Bronchial epithelial cell (primary cell): ENCODE measurements at regions not wholly inside any gene's neighbourhood (a gene's known extent, or its start where the extent isn't known, plus 50 kb on each side); places are given as distances from the start of the nearest gene placed in this dataset.

Source experiments
- DNase-seq: peaks from one replicate; pipeline ENCODE4 v3.0.0-alpha.2; 2010; ENCODE audit warnings: low read depth
- FAIRE-seq: peaks from 2 replicates; lab custom pipeline; 2011; peaks lifted over from hg19 to GRCh38; lab: Jason Lieb, UNC
- H3K27me3 ChIP-seq: 2 replicates; pipeline ENCODE4 v1.5.1; 2011; ENCODE audit warnings: low read length; ENCODE audit not compliant: control insufficient read depth, insufficient read depth
- H3K36me3 ChIP-seq: 2 replicates; pipeline ENCODE4 v1.5.1; 2011; ENCODE audit warnings: low read length; ENCODE audit not compliant: control insufficient read depth, insufficient read depth
- H3K4me3 ChIP-seq: 2 replicates; pipeline ENCODE4 v1.5.1; 2011; ENCODE audit warnings: mild to moderate bottlenecking, low read depth, low read length, control low read depth
- TF ChIP-seq, protein P1 (sequence below): IDR thresholded peaks from 2 replicates; pipeline ENCODE4 v1.5.1; 2011; ENCODE audit warnings: mild to moderate bottlenecking, moderate library complexity, low read length, control low read depth, inconsistent platforms; ENCODE audit not compliant: insufficient read depth, severe bottlenecking

DNA sequence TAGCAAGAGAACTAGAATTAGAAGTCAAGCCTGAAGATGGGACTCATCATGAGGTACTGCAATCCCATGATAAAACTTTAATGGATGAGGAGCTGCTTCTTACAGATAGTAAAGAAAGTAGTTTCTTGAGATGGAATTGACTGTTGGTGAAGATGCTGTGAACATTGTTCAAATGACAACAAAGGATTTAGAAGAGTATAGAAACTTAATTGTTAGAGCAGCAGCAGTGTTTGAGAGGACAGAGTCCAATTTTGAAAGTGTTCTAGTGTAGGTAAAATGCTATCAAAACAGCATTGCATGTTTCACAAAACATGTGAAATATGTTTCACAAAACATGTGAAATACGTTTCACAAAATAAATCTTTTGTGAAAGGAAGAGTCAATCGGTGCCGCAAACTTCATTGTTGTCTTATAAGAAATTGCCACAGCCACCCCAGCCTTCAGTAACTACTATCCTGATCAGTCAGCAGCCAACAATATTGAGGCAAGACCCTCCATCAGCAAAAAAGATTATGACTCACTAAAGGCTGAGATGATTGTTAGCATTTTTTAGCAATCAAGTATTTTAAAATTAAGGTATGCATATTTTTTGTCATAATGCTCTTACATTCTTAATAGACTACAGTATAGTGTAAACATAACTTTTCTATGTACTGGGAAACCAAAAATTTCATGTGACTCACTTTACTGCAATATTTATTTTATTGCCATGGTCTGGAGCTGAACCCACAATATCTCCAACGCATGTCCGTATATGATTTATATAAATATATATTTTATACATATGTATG lies 173.4 kb upstream of the BMP4 start:
- no peak for DNase-seq
- no peak for FAIRE-seq
- H3K27me3 ChIP-seq: no peaks in the 10 kb centered on the region
- TF ChIP-seq, protein P1, sequence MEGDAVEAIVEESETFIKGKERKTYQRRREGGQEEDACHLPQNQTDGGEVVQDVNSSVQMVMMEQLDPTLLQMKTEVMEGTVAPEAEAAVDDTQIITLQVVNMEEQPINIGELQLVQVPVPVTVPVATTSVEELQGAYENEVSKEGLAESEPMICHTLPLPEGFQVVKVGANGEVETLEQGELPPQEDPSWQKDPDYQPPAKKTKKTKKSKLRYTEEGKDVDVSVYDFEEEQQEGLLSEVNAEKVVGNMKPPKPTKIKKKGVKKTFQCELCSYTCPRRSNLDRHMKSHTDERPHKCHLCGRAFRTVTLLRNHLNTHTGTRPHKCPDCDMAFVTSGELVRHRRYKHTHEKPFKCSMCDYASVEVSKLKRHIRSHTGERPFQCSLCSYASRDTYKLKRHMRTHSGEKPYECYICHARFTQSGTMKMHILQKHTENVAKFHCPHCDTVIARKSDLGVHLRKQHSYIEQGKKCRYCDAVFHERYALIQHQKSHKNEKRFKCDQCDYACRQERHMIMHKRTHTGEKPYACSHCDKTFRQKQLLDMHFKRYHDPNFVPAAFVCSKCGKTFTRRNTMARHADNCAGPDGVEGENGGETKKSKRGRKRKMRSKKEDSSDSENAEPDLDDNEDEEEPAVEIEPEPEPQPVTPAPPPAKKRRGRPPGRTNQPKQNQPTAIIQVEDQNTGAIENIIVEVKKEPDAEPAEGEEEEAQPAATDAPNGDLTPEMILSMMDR: no peak
- H3K36me3 ChIP-seq: no peaks in the 10 kb centered on the region
- no peak overlapping the region for H3K4me3 ChIP-seq

GRCh38 chr14:54132496-54132895 lies 175.9 kb upstream of the BMP4 start:
- Histone ChIP-seq H3K36me3 (no peaks in the 10 kb centered on the region), H3K27me3 (no peaks in the 10 kb centered on the region), H3K4me3 (no peak overlapping the region)
- FAIRE-seq (no peak), DNase-seq (no peak)
- TF ChIP-seq, protein P1: no peak

DNA sequence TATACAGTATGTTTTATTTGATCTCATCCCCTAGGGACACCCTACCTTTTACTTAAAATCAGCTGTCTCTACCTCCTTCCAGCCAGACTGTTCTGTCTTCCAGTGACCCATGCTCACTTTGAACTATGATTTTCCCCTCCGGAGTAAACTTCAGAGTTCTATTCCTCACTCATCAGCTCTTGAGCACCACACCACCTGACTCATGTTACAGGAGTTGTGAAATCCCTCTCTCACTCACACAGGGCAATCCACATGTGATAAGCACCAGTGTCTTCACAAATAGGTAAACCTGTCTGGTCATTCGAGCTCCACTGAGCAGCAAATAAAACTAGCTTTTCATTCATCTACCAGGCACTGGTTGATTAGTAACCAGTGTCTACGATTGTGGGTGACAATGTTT lies 177.3 kb upstream of the BMP4 start:
- FAIRE-seq: peak; percentile 100
- H3K4me3 ChIP-seq: no peak overlapping the region
- DNase-seq: peak; percentile 92
- TF ChIP-seq, protein P1: no peak
- H3K27me3 ChIP-seq: no peaks in the 10 kb centered on the region
- no peaks in the 10 kb centered on the region for H3K36me3 ChIP-seq

DNA sequence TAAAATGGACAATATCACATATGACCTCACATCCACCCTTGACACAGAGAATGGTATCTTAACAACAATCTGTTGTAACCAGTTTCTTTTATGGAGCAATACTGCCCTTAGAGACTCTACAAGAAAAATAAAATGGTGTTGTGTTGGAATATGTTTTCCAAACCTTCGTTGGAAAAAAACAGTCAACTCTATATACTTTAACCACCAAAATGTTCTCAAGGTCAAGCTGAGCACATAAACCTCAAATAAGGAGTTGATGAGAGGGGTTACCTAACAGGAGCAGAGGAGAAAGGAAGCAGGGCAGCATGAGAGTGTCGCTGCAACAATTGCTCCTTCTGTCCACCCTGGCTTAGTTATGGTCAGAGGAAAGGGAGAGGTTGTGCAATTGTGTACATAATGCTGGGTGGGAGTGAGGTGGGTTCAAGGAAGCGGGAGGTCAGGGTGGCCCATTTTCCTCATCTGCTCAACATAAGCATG lies 179.2 kb upstream of the BMP4 start:
- no peak overlapping the region for H3K4me3 ChIP-seq
- no peak for FAIRE-seq
- TF ChIP-seq, protein P1: no peak
- H3K36me3 ChIP-seq: no peaks in the 10 kb centered on the region
- H3K27me3 ChIP-seq: no peaks in the 10 kb centered on the region
- no peak for DNase-seq

GRCh38 chr14:54136894-54137613 lies 180.4 kb upstream of the BMP4 start:
- H3K36me3 ChIP-seq: no peaks in the 10 kb centered on the region
- DNase-seq (no peak), FAIRE-seq (no peak)
- H3K4me3 ChIP-seq: no peak overlapping the region
- TF ChIP-seq, protein P1: no peak
- H3K27me3 ChIP-seq: no peaks in the 10 kb centered on the region
